C4-2B (cell line): ENCODE measurements at regions not wholly inside any gene's neighbourhood (a gene's known extent, or its start where the extent isn't known, plus 50 kb on each side); places are given as distances from the start of the nearest gene placed in this dataset.

Source experiments
- ZFX ChIP-seq: fragments of 450-650 bp; IDR thresholded peaks from 2 replicates; pipeline ENCODE4 v1.6.1; 2017
- TF ChIP-seq, protein P1 (sequence below): fragments of 450-650 bp; conservative IDR thresholded peaks from 2 replicates; pipeline ENCODE4 v1.5.1; 2017; ENCODE audit warnings: mild to moderate bottlenecking

GRCh38 chr5:165228184-165228583 is 1722.8 kb downstream of the MAT2B start:
- TF ChIP-seq, protein P1, sequence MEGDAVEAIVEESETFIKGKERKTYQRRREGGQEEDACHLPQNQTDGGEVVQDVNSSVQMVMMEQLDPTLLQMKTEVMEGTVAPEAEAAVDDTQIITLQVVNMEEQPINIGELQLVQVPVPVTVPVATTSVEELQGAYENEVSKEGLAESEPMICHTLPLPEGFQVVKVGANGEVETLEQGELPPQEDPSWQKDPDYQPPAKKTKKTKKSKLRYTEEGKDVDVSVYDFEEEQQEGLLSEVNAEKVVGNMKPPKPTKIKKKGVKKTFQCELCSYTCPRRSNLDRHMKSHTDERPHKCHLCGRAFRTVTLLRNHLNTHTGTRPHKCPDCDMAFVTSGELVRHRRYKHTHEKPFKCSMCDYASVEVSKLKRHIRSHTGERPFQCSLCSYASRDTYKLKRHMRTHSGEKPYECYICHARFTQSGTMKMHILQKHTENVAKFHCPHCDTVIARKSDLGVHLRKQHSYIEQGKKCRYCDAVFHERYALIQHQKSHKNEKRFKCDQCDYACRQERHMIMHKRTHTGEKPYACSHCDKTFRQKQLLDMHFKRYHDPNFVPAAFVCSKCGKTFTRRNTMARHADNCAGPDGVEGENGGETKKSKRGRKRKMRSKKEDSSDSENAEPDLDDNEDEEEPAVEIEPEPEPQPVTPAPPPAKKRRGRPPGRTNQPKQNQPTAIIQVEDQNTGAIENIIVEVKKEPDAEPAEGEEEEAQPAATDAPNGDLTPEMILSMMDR = no peak
- no peak for TF ChIP-seq ZFX
